Adrenal gland (tissue), 9 donors: ENCODE measurements at regions not wholly inside any gene's neighbourhood (a gene's known extent, or its start where the extent isn't known, plus 50 kb on each side); places are given as distances from the start of the nearest gene placed in this dataset.

Experiments
- DNase-seq, 7 donors: peaks; one replicate each; pipeline ENCODE4 v3.0.0-alpha.2; 2019 to 2020
- H3K27ac ChIP-seq, 5 donors: fragments of 200-600 bp; sonication (generic) in 4 of 5; 1 replicate in 3 of 5; 2 replicates in 2 of 5; pipeline versions ENCODE4 v1.5.1 to v1.8.0; 2016 to 2020; ENCODE audit warnings: mild to moderate bottlenecking in 1 of 5
- H3K27me3 ChIP-seq: fragments of 200-600 bp; 2 replicates; pipeline ENCODE4 v1.8.0; 2021
- H3K36me3 ChIP-seq, 2 donors: fragments of 200-600 bp; replicated peaks in 1 of 2; 1 replicate in 1 of 2; 2 replicates in 1 of 2; pipeline versions ENCODE4 v1.5.1 to v1.8.0; 2018 to 2022
- H3K4me1 ChIP-seq, 2 donors: fragments of 200-600 bp; replicated peaks in 1 of 2; 1 replicate in 1 of 2; 2 replicates in 1 of 2; pipeline versions ENCODE4 v1.5.1 to v1.8.0; 2018 to 2021
- H3K4me3 ChIP-seq, 4 donors: fragments of 200-600 bp; sonication (generic) in 3 of 4; one replicate each; pipeline ENCODE4 v1.5.1; 2016 to 2018
- H3K9me3 ChIP-seq, 3 donors: fragments of 200-600 bp; sonication (generic) in 1 of 3; replicated peaks in 1 of 3; 1 replicate in 2 of 3; 2 replicates in 1 of 3; pipeline versions ENCODE4 v1.5.1 to v1.8.0; 2016 to 2021
- POLR2A ChIP-seq, 2 donors: fragments of 450-650 bp; IDR thresholded peaks; one replicate each; pipeline ENCODE4 v1.6.1; 2017; ENCODE audit warnings: antibody characterized with exemption in 2 of 2, mild to moderate bottlenecking in 2 of 2, moderate library complexity in 1 of 2
- WGBS, 4 donors: extraction: QIAGEN DNeasy Blood & Tissue Kit in 2 of 4; methylation state at CpG; one replicate each; pipeline versions ENCODE4 v1.1.5 to v1.1.7; 2013 to 2017; 5-methylcytosine and 5-hydroxymethylcytosine counted together
- intact Hi-C, 2 donors: fragments of 100-400 bp; cut with DNase I; formaldehyde crosslinking; loops; one replicate each; pipeline versions ENCODE4 v1.14.1 to v1.15.0; 2022 to 2023
- TF ChIP-seq, protein P1 (sequence below), 6 experiments: fragments of 450-650 bp in 4 of 6; fragments of 200-600 bp in 2 of 6; sonication (generic) in 1 of 6; IDR thresholded peaks; 1 replicate in 5 of 6; 2 replicates in 1 of 6; pipeline versions ENCODE4 v1.5.1 to v1.8.0; 2016 to 2021; ENCODE audit warnings: antibody characterized with exemption in 6 of 6, mild to moderate bottlenecking in 2 of 6, moderate library complexity in 1 of 6
- donor health status: healthy with polysubstance abuse.
- donor health status: Bipolar disorder and iron deficiency.
- donor health status: DM: yes; HTN: yes; CAD: no.
- donor health status: DM: no; HTN: no; CAD: no.
- donor health status: DM: no; HTN: no; CAD: no.

DNA sequence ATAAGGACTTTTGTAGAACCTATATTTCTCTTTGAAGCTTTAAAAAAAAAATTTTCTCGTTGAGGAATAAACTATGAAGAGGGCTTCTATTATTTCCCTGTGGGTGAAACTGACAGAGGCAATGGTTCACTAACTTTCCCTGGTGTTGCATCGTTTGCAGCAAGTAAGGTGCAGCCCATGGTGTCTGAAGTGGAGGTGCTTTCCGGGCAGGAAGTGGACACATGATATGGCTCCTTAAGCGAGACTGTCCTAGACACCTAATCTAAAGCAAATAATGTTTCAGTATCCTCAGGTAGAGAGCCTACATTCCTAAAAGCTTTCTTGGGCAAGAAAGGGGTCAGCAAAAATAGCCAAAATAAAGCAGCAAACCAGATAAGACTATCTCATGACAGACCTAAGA, 437.6 kb upstream of the ARGLU1 start:
- Histone ChIP-seq H3K27ac (no peak overlapping the region), H3K36me3 (no peaks in the 10 kb centered on the region), H3K27me3 (no peaks in the 10 kb centered on the region), H3K4me3 (no peak overlapping the region), H3K4me1 (no peaks in the 10 kb centered on the region), H3K9me3 (no peaks in the 10 kb centered on the region)
- no peak for DNase-seq
- WGBS, 4 donors, result 55 to 83% (median 73%) methylated on average over 3 to 4 of the region's 4 CpGs
- TF ChIP-seq POLR2A (IDR thresholded peaks at IDR 0.05), result no peak
- TF ChIP-seq, protein P1, sequence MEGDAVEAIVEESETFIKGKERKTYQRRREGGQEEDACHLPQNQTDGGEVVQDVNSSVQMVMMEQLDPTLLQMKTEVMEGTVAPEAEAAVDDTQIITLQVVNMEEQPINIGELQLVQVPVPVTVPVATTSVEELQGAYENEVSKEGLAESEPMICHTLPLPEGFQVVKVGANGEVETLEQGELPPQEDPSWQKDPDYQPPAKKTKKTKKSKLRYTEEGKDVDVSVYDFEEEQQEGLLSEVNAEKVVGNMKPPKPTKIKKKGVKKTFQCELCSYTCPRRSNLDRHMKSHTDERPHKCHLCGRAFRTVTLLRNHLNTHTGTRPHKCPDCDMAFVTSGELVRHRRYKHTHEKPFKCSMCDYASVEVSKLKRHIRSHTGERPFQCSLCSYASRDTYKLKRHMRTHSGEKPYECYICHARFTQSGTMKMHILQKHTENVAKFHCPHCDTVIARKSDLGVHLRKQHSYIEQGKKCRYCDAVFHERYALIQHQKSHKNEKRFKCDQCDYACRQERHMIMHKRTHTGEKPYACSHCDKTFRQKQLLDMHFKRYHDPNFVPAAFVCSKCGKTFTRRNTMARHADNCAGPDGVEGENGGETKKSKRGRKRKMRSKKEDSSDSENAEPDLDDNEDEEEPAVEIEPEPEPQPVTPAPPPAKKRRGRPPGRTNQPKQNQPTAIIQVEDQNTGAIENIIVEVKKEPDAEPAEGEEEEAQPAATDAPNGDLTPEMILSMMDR (IDR thresholded peaks at IDR 0.05), result no peak
- intact Hi-C loops, result no loop called here

DNA sequence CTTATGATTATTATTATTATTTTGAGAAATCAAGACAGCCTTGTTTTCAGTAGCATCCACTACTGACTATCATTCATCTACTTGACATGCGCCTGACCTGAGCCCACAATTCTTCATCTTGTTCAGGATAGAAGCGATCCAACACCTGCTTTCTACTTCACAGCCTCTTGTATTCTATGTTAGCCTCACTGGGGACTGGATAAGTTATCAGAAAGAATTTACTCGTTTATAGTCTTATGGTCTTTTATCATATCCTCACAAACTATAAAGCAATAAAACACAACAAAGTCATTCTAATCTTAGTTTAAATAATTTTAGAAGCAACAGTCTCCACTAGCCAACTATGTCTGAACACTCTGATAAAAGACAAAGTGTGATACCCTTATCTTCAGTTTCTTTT, 436.0 kb upstream of the ARGLU1 start:
- no peaks in the 10 kb centered on the region for H3K9me3 ChIP-seq
- intact Hi-C loops, result no loop called here
- no peaks in the 10 kb centered on the region for H3K4me1 ChIP-seq
- 44 to 79% (median 60%) methylated on average over 3 of the region's 3 CpGs for WGBS, 4 donors
- H3K36me3 ChIP-seq, result no peaks in the 10 kb centered on the region
- TF ChIP-seq, protein P1 (IDR thresholded peaks at IDR 0.05), result no peak
- no peak for TF ChIP-seq POLR2A (IDR thresholded peaks at IDR 0.05)
- H3K4me3 ChIP-seq, result no peak overlapping the region
- no peak for DNase-seq
- no peak overlapping the region for H3K27ac ChIP-seq
- no peaks in the 10 kb centered on the region for H3K27me3 ChIP-seq

DNA sequence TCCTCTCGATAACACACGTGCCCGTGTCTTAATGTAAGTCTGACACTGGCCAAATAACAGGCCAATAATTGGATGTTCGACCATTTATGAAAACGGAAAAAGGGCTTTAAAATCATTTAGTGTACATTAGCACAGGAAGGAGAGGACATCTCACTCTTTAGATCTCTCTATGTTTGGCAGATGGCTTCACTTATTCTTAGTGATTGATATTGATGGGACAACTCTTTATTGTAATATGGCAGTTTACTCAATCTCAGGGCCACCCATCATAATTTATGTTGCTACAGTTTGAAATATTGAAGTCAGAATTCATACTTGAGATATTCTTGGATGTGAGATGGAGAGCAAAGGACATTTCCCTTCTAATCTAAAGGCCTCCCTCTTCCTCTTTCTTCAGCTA, 430.7 kb upstream of the ARGLU1 start:
- H3K9me3 ChIP-seq, result no peaks in the 10 kb centered on the region
- 76 to 81% (median 80%) methylated on average over 5 of the region's 5 CpGs for WGBS, 4 donors
- no peak overlapping the region for H3K4me3 ChIP-seq
- no peak overlapping the region for H3K27ac ChIP-seq
- intact Hi-C loops, result no loop called here
- H3K4me1 ChIP-seq, result no peaks in the 10 kb centered on the region
- H3K36me3 ChIP-seq, result no peaks in the 10 kb centered on the region
- DNase-seq, result no peak
- no peaks in the 10 kb centered on the region for H3K27me3 ChIP-seq
- TF ChIP-seq, protein P1 (IDR thresholded peaks at IDR 0.05), result no peak
- TF ChIP-seq POLR2A (IDR thresholded peaks at IDR 0.05), result no peak

DNA sequence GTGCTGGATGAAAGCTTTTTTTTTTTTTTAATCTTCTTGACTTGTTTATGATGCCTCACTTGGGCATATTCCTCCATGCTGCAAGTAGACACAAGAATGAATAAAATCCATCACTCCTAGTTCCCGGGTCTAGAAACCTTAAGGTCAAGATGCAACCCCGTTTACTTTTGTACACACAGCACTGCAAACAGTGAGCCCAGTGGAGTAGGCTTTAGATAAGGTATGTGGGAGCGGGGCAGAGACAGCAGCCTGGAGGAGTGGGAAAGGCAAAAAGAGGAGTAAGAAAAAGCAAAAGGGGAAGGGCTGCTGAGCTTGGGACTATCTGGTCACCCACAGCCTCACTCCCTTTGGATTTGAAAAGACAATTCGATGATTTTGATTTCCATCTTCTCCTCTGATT, 429.8 kb upstream of the ARGLU1 start:
- H3K4me3 ChIP-seq, result no peak overlapping the region
- no peaks in the 10 kb centered on the region for H3K27me3 ChIP-seq
- no peaks in the 10 kb centered on the region for H3K4me1 ChIP-seq
- intact Hi-C loops, result no loop called here
- H3K27ac ChIP-seq, result no peak overlapping the region
- WGBS, 4 donors, result 63 to 66% (median 64%) methylated on average over 4 of the region's 4 CpGs
- DNase-seq, result no peak
- H3K9me3 ChIP-seq, result no peaks in the 10 kb centered on the region
- no peaks in the 10 kb centered on the region for H3K36me3 ChIP-seq
- TF ChIP-seq POLR2A (IDR thresholded peaks at IDR 0.05), result no peak
- TF ChIP-seq, protein P1 (IDR thresholded peaks at IDR 0.05), result no peak
